H9 (cell line): ENCODE measurements at regions not wholly inside any gene's neighbourhood (a gene's known extent, or its start where the extent isn't known, plus 50 kb on each side); places are given as distances from the start of the nearest gene placed in this dataset.

Source experiments
- DNase-seq: peaks from one replicate; pipeline ENCODE4 v3.0.0-alpha.2; 2017
- H2AFZ ChIP-seq: one replicate; pipeline ENCODE4 v1.6.1; 2013; ENCODE audit warnings: mild to moderate bottlenecking, low read length, control low read depth, moderate library complexity
- H2AK5ac ChIP-seq: 2 replicates; pipeline ENCODE4 v1.6.1; 2013; ENCODE audit warnings: low read length, control low read depth, mixed read lengths; ENCODE audit not compliant: insufficient read length
- H2BK120ac ChIP-seq: one replicate; pipeline ENCODE4 v1.6.1; 2013; ENCODE audit warnings: low read depth, mild to moderate bottlenecking, low read length, control low read depth, inconsistent platforms; ENCODE audit not compliant: poor library complexity, severe bottlenecking
- H2BK12ac ChIP-seq: 2 replicates; pipeline ENCODE4 v1.6.1; 2013; ENCODE audit warnings: low read length, control low read depth, mixed read lengths, low read depth; ENCODE audit not compliant: insufficient read length
- H2BK15ac ChIP-seq: 2 replicates; pipeline ENCODE4 v1.6.1; 2013; ENCODE audit warnings: low read depth, low read length, control low read depth
- H2BK20ac ChIP-seq: one replicate; pipeline ENCODE4 v1.6.1; 2013; ENCODE audit warnings: low read depth, mild to moderate bottlenecking, low read length, control low read depth, inconsistent platforms; ENCODE audit not compliant: poor library complexity, severe bottlenecking
- H2BK5ac ChIP-seq: 2 replicates; pipeline ENCODE4 v1.6.1; 2013; ENCODE audit warnings: low read length, control low read depth, mixed read lengths; ENCODE audit not compliant: insufficient read length
- H3K14ac ChIP-seq: 2 replicates; pipeline ENCODE4 v1.6.1; 2013; ENCODE audit warnings: low read length, control low read depth; ENCODE audit not compliant: insufficient read depth
- H3K18ac ChIP-seq: 2 replicates; pipeline ENCODE4 v1.6.1; 2013; ENCODE audit warnings: low read depth, mild to moderate bottlenecking, mixed read lengths, low read length, control low read depth; ENCODE audit not compliant: insufficient read length
- H3K23ac ChIP-seq: 2 replicates; pipeline ENCODE4 v1.6.1; 2013; ENCODE audit warnings: low read length, control low read depth, mixed read lengths, low read depth; ENCODE audit not compliant: insufficient read length
- H3K23me2 ChIP-seq: 2 replicates; pipeline ENCODE4 v1.6.1; 2013; ENCODE audit warnings: low read depth, mild to moderate bottlenecking, mixed read lengths, low read length, control low read depth; ENCODE audit not compliant: insufficient read length, poor library complexity, severe bottlenecking
- H3K27ac ChIP-seq: 2 replicates; pipeline ENCODE4 v1.5.1; 2013; ENCODE audit warnings: low read length, control low read depth, mixed read lengths, low read depth; ENCODE audit not compliant: insufficient read length
- H3K27me3 ChIP-seq: 2 replicates; pipeline ENCODE4 v1.6.1; 2013; ENCODE audit warnings: low read length, control low read depth, inconsistent platforms; ENCODE audit not compliant: insufficient read depth
- H3K4ac ChIP-seq: 2 replicates; pipeline ENCODE4 v1.6.1; 2013; ENCODE audit warnings: low read depth, mild to moderate bottlenecking, control low read depth, inconsistent platforms, low read length, moderate library complexity
- H3K4me1 ChIP-seq: 2 replicates; pipeline ENCODE4 v1.6.1; 2013; ENCODE audit warnings: low read length, control low read depth, inconsistent platforms; ENCODE audit not compliant: insufficient read depth
- H3K4me2 ChIP-seq: 2 replicates; pipeline ENCODE4 v1.6.1; 2013; ENCODE audit warnings: low read length, control low read depth, mixed read lengths; ENCODE audit not compliant: insufficient read length, insufficient read depth
- H3K56ac ChIP-seq: 2 replicates; pipeline ENCODE4 v1.6.1; 2013; ENCODE audit warnings: low read depth, mild to moderate bottlenecking, mixed read lengths, low read length, control low read depth; ENCODE audit not compliant: insufficient read length
- H3K79me1 ChIP-seq: 2 replicates; pipeline ENCODE4 v1.6.1; 2013; ENCODE audit warnings: low read depth, mild to moderate bottlenecking, moderate library complexity, low read length, control low read depth, inconsistent platforms; ENCODE audit not compliant: insufficient read depth, poor library complexity, severe bottlenecking
- H3K79me2 ChIP-seq: 2 replicates; pipeline ENCODE4 v1.6.1; 2013; ENCODE audit warnings: low read length, control low read depth, inconsistent platforms; ENCODE audit not compliant: insufficient read depth
- H3K9ac ChIP-seq: 2 replicates; pipeline ENCODE4 v1.6.1; 2013; ENCODE audit warnings: low read length, control low read depth, mixed read lengths; ENCODE audit not compliant: insufficient read length; ENCODE audit errors: extremely low read depth
- H3K9me3 ChIP-seq: one replicate; pipeline ENCODE4 v1.6.1; 2013; ENCODE audit warnings: low read depth, low read length, inconsistent platforms; ENCODE audit not compliant: control insufficient read depth
- H3T11ph ChIP-seq: one replicate; pipeline ENCODE4 v1.6.1; 2013; ENCODE audit warnings: mild to moderate bottlenecking, low read length, control low read depth, inconsistent platforms
- H4K20me1 ChIP-seq: one replicate; pipeline ENCODE4 v1.6.1; 2013; ENCODE audit not compliant: control insufficient read depth, insufficient read length, insufficient read depth
- H4K5ac ChIP-seq: 2 replicates; pipeline ENCODE4 v1.6.1; 2013; ENCODE audit warnings: low read depth, mild to moderate bottlenecking, mixed read lengths, low read length, control low read depth; ENCODE audit not compliant: insufficient read length
- H4K8ac ChIP-seq: replicated peaks from 2 replicates; pipeline ENCODE4 v1.6.1; 2013; ENCODE audit warnings: low read length, control low read depth, mixed read lengths, low read depth; ENCODE audit not compliant: insufficient read length
- H4K91ac ChIP-seq: 2 replicates; pipeline ENCODE4 v1.6.1; 2013; ENCODE audit warnings: low read depth, mild to moderate bottlenecking, moderate library complexity, mixed read lengths, low read length, control low read depth; ENCODE audit not compliant: insufficient read length
- H3K27ac Mint-ChIP-seq, 3 experiments: 2 replicates in 2 of 3; 3 replicates in 1 of 3; pipeline ENCODE4 v1.8.0; 2020 to 2021; ENCODE audit warnings: mixed read lengths in 3 of 3, mild to moderate bottlenecking in 1 of 3, moderate library complexity in 1 of 3
- H3K27me3 Mint-ChIP-seq: 2 replicates; pipeline ENCODE4 v1.8.0; 2021; ENCODE audit warnings: low read depth, mild to moderate bottlenecking, moderate library complexity, mixed read lengths
- H3K36me3 Mint-ChIP-seq, 3 experiments: 2 replicates in 2 of 3; 3 replicates in 1 of 3; pipeline ENCODE4 v1.8.0; 2020 to 2021; ENCODE audit warnings: low read depth in 3 of 3, mixed read lengths in 3 of 3; ENCODE audit not compliant: insufficient read depth in 1 of 3
- H3K4me1 Mint-ChIP-seq, 2 experiments: 2 replicates each; pipeline ENCODE4 v1.8.0; 2020; ENCODE audit warnings: mixed read lengths in 2 of 2
- H3K4me3 Mint-ChIP-seq, 2 experiments: 2 replicates in 1 of 2; 3 replicates in 1 of 2; pipeline ENCODE4 v1.8.0; 2020 to 2021; ENCODE audit warnings: mild to moderate bottlenecking in 2 of 2, mixed read lengths in 2 of 2, moderate library complexity in 1 of 2
- H3K9me3 Mint-ChIP-seq, 2 experiments: 2 replicates in 1 of 2; 3 replicates in 1 of 2; pipeline ENCODE4 v1.8.0; 2020; ENCODE audit warnings: mild to moderate bottlenecking in 2 of 2, mixed read lengths in 2 of 2, moderate library complexity in 1 of 2
- CTCF ChIP-seq: fragments of 200-600 bp; sonication (generic); conservative IDR thresholded peaks from 3 replicates; pipeline ENCODE4 v1.8.0; 2021; ENCODE audit warnings: antibody characterized with exemption, mild to moderate bottlenecking
- WGBS: extraction: QIAGEN DNeasy Blood & Tissue Kit; methylation state at CpG from one replicate; pipeline ENCODE4 v1.1.7; 2013; ENCODE audit warnings: missing lambda C conversion rate, low lambda C conversion rate, mixed read lengths; ENCODE audit not compliant: insufficient read length; ENCODE audit errors: extremely low coverage; 5-methylcytosine and 5-hydroxymethylcytosine counted together

GRCh38 chr4:13118633-13119032 is 365.5 kb downstream of the RAB28 start:
- Histone ChIP-seq H3K79me1 (no peaks in the 10 kb centered on the region), H3K9ac (no peak overlapping the region), H4K5ac (no peak overlapping the region), H3K27me3 (no peaks in the 10 kb centered on the region), H2BK120ac (no peak overlapping the region), H3K4me2 (no peak overlapping the region), H2BK20ac (no peak overlapping the region), H3K18ac (no peak overlapping the region), H3K23ac (no peak overlapping the region), H3K4ac (no peak overlapping the region), H3K79me2 (no peaks in the 10 kb centered on the region), H2BK15ac (no peak overlapping the region), H2AK5ac (no peak overlapping the region), H4K91ac (no peak overlapping the region), H3K9me3 (no peaks in the 10 kb centered on the region), H3K27ac (no peak overlapping the region), H3K4me1 (no peaks in the 10 kb centered on the region), H3K23me2 (no peaks in the 10 kb centered on the region), H3K14ac (no peak overlapping the region), H2AFZ (no peak overlapping the region), H3T11ph (no peak overlapping the region), H4K20me1 (no peaks in the 10 kb centered on the region), H2BK12ac (no peak overlapping the region), H2BK5ac (no peak overlapping the region), H4K8ac (no peak overlapping the region), H3K56ac (no peak overlapping the region)
- no peaks in the 10 kb centered on the region; the same call in 1 of the 2 replicates for H3K27me3 Mint-ChIP-seq
- H3K4me3 Mint-ChIP-seq: no peak overlapping the region
- H3K4me1 Mint-ChIP-seq: no peaks in the 10 kb centered on the region
- no peak for DNase-seq
- no peak overlapping the region for H3K27ac Mint-ChIP-seq
- no peaks in the 10 kb centered on the region; a peak in 1 of 5 replicates for H3K9me3 Mint-ChIP-seq
- no peak for TF ChIP-seq CTCF
- no CpG with 5 or more reads among the region's 2 CpGs for WGBS
- no peaks in the 10 kb centered on the region; a peak in 1 of 7 replicates for H3K36me3 Mint-ChIP-seq
